Astrocyte of the cerebellum (primary cell): ENCODE measurements at regions not wholly inside any gene's neighbourhood (a gene's known extent, or its start where the extent isn't known, plus 50 kb on each side); places are given as distances from the start of the nearest gene placed in this dataset.

Source experiments
- DNase-seq: peaks from one replicate; pipeline ENCODE4 v3.0.0-alpha.2; 2011; ENCODE audit warnings: low read depth
- H3K4me3 ChIP-seq: 2 replicates; pipeline ENCODE4 v1.5.1; 2011; ENCODE audit warnings: mild to moderate bottlenecking, low read depth, low read length, moderate library complexity
- in situ Hi-C: cut with HindIII; loops from 2 replicates; pipeline ENCODE4 v1.10.0; 2017; ENCODE audit warnings: low sequenced_read_pairs
- TF ChIP-seq, protein P1 (sequence below): IDR thresholded peaks from 2 replicates; pipeline ENCODE4 v1.5.1; 2012; ENCODE audit warnings: low read length, low read depth, moderate library complexity, mild to moderate bottlenecking; ENCODE audit errors: missing control alignments

DNA sequence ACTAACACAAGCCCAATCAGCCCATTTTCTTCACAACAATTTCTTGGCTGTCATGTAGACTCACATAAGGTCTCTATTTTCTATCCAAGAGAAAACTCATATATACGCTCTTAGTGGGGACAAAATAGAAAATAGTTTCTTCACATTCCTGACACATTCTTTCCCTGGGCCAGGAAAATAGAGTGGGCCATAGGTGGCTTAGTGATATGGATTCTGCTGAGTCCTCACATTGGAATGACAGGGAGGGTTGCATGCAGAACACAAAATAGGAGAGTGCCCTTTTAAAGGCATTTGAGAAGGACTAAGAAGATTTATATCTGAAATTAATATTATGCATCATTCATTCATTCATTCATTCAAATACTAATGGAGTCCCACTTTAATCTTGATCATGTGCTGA is 207.7 kb downstream of the LYPLAL1 start:
- TF ChIP-seq, protein P1, sequence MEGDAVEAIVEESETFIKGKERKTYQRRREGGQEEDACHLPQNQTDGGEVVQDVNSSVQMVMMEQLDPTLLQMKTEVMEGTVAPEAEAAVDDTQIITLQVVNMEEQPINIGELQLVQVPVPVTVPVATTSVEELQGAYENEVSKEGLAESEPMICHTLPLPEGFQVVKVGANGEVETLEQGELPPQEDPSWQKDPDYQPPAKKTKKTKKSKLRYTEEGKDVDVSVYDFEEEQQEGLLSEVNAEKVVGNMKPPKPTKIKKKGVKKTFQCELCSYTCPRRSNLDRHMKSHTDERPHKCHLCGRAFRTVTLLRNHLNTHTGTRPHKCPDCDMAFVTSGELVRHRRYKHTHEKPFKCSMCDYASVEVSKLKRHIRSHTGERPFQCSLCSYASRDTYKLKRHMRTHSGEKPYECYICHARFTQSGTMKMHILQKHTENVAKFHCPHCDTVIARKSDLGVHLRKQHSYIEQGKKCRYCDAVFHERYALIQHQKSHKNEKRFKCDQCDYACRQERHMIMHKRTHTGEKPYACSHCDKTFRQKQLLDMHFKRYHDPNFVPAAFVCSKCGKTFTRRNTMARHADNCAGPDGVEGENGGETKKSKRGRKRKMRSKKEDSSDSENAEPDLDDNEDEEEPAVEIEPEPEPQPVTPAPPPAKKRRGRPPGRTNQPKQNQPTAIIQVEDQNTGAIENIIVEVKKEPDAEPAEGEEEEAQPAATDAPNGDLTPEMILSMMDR: no peak
- no peak overlapping the region for H3K4me3 ChIP-seq
- in situ Hi-C loops: loop anchor here (10.0 kb wide), 1 partner anchor 163 kb away; no protein-coding TSS in a partner anchor
- DNase-seq: no peak

DNA sequence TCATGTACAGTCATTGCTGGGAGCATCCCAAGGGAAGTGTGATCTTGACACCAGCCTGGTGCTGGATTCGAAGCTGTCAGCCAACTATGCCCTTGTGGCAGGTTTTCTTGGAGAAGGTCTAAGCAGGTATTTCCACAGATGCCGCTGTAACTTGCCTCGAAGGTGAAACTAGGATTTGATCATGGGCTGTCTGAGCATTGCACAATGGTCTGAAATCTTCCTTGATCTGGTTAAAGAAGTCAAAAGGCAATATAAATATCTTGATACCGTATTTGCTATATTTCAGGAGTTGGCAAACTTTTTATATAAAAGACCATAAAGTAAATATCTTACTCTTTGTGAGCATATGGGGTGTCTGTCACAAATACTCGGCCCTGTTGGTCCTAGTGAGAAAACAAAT is 206.8 kb downstream of the LYPLAL1 start:
- no peak for DNase-seq
- TF ChIP-seq, protein P1: no peak
- H3K4me3 ChIP-seq: no peak overlapping the region
- in situ Hi-C loops: loop anchor here (10.0 kb wide), 1 partner anchor 164 kb away; no protein-coding TSS in a partner anchor

DNA sequence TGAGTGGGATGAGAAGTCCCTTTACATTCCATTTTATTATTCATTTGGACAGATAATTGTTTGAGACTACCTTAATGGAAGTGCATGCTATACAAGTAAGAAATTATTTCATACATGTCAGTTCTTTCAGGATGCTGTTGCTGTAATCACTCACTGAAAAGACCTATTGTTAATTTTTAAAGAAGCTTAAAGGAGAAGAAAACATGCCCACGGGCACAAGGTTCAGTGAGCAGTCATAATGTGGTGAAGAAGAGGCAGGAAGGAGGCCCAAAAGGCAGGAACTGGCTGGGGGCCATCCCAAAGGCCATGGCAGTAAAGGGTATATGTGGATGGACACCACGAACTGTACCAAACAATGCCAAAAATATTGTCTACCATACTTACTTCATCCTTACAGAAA is 206.0 kb downstream of the LYPLAL1 start:
- no peak for DNase-seq

DNA sequence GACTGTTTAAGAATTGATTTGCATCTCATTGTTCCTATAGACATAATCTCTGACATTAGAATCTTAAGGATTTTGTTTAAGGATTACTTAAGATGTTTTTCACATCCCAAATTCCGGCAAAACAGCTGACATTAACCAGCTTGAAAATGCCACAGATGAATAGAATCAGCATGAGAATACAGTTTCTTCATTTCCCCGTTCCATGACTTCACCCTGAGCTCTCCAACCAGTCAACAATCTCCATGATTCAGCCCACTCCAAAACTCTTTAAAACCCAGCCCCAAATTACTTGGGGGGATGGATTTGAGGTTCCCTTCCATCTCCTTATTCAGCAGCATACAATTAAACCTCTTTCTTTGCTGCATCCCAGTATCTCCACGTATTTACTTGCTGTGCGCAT is 201.0 kb downstream of the LYPLAL1 start:
- DNase-seq: no peak
- no peak overlapping the region for H3K4me3 ChIP-seq
- in situ Hi-C loops: no loop called here
- TF ChIP-seq, protein P1: no peak

More for the DNA sequence above, 206.0 kb downstream of the LYPLAL1 start:
- in situ Hi-C loops: loop anchor here (10.0 kb wide), 1 partner anchor 165 kb away; no protein-coding TSS in a partner anchor
- no peak overlapping the region for H3K4me3 ChIP-seq
- TF ChIP-seq, protein P1: no peak

DNA sequence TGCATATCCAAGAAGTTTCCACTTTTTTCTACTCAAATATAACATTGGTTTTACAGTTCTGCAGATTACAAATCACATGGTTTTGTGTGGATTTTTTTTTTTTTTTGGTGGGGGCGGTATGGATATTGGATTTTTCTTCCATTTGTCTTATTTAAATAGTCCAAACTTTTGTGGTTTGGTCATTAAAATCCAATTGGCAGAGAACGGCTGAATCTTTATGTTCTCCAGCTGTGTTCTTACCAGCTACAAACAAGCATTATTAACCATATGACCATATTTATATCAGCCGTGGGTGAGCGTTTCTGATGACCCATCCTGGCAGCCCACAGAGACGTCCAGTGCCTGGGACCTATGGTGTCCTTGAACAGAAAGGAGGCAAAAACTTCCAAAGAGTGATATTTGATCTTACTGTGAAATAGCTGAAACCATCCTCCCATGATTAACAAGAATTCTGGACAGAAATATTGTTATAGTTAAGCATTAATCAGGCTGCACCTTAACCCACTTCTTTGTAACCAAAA is 200.4 kb downstream of the LYPLAL1 start:
- peak; percentile 20 for DNase-seq
- in situ Hi-C loops: no loop called here
- H3K4me3 ChIP-seq: no peak overlapping the region
- TF ChIP-seq, protein P1: no peak

DNA sequence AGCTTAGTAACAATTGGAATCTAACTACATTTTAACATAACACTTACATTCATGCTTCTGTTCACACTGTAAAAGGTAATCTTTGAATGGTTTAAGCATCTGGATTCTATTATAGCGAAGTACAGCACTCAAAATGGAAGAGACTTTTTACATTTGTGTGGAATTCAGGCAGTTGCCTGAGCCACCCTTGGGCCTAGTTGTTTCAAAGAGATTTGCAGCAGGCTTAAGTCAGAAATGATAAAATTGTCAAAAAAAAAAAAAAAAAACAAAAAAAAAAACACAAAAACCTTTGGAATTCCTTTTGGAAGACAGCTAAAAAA is 199.9 kb downstream of the LYPLAL1 start:
- DNase-seq: no peak
- in situ Hi-C loops: no loop called here
- TF ChIP-seq, protein P1: no peak
- no peak overlapping the region for H3K4me3 ChIP-seq
